Type B pancreatic cell (in vitro differentiated cells): ENCODE measurements at regions not wholly inside any gene's neighbourhood (a gene's known extent, or its start where the extent isn't known, plus 50 kb on each side); places are given as distances from the start of the nearest gene placed in this dataset.

ENCODE experiments used
- DNase-seq: peaks from one replicate; pipeline ENCODE4 v3.0.0; 2021; ENCODE audit warnings: mixed read lengths; ENCODE audit not compliant: unreplicated experiment; ENCODE audit errors: extremely low spot score
- H3K27ac Mint-ChIP-seq: 2 replicates; pipeline ENCODE4 v1.8.0; 2021; ENCODE audit warnings: mild to moderate bottlenecking, mixed read lengths
- H3K27me3 Mint-ChIP-seq: 2 replicates; pipeline ENCODE4 v1.8.0; 2021; ENCODE audit warnings: mixed read lengths
- H3K36me3 Mint-ChIP-seq: 2 replicates; pipeline ENCODE4 v1.8.0; 2021; ENCODE audit warnings: mixed read lengths
- H3K4me1 Mint-ChIP-seq: one replicate; pipeline ENCODE4 v1.8.0; 2021; ENCODE audit warnings: mixed read lengths; ENCODE audit not compliant: unreplicated experiment
- H3K4me3 Mint-ChIP-seq: 2 replicates; pipeline ENCODE4 v1.8.0; 2021; ENCODE audit warnings: mild to moderate bottlenecking, mixed read lengths
- H3K9me3 Mint-ChIP-seq: 2 replicates; pipeline ENCODE4 v1.8.0; 2021; ENCODE audit warnings: mixed read lengths
- TF ChIP-seq, protein P1 (sequence below): fragments of 200-600 bp; sonication (generic); conservative IDR thresholded peaks from 2 replicates; pipeline ENCODE4 v1.5.0; 2021; ENCODE audit warnings: antibody characterized with exemption, mild to moderate bottlenecking

DNA sequence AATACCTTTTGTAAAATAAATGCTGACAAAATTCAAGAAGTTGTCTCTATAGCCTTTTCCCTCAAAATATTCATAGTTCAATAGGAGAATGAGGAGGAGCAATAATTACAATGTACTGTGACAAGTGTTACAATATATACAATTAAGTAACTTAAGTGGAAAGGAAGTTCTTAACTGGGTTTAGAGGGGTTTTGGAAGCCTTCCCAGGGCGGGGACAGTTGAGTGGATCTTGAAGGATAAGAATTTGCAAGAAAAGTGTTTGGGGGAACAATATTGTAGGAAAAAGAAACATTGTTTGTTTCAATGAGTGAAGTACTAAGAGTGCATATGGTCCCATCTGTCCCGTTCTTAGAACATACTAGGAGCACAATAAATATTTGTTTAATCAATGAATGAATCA, 165.2 kb upstream of the PLSCR5 start:
- Mint-ChIP-seq H3K9me3 (peaks cover 16% of the 10 kb centered on the region), H3K27ac (no peak overlapping the region), H3K4me1 (peaks cover 9% of the 10 kb centered on the region), H3K4me3 (no peak overlapping the region), H3K27me3 (no peaks in the 10 kb centered on the region), H3K36me3 (no peaks in the 10 kb centered on the region)
- no peak for DNase-seq
- TF ChIP-seq, protein P1, sequence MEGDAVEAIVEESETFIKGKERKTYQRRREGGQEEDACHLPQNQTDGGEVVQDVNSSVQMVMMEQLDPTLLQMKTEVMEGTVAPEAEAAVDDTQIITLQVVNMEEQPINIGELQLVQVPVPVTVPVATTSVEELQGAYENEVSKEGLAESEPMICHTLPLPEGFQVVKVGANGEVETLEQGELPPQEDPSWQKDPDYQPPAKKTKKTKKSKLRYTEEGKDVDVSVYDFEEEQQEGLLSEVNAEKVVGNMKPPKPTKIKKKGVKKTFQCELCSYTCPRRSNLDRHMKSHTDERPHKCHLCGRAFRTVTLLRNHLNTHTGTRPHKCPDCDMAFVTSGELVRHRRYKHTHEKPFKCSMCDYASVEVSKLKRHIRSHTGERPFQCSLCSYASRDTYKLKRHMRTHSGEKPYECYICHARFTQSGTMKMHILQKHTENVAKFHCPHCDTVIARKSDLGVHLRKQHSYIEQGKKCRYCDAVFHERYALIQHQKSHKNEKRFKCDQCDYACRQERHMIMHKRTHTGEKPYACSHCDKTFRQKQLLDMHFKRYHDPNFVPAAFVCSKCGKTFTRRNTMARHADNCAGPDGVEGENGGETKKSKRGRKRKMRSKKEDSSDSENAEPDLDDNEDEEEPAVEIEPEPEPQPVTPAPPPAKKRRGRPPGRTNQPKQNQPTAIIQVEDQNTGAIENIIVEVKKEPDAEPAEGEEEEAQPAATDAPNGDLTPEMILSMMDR: no peak

DNA sequence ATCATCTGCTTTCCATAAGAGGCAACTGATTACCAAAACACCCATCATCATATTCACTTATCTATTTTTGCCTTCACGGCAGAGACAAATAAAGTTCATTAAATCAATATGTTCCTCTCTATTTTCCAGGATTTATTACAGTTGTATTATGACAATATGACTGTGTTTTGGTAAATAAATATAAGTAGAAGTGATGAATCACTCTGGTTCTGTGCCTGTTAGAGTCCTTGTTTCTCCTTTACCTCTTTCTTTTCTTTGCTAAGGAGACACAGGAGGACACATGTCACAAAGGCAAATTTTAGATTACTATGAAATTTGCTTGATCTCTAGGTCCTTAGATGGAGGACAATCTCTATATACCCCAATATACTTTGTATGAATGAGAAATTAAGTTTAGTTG, 152.6 kb upstream of the PLSCR5 start:
- Mint-ChIP-seq H3K9me3 (no peaks in the 10 kb centered on the region), H3K27me3 (no peaks in the 10 kb centered on the region), H3K36me3 (no peaks in the 10 kb centered on the region), H3K4me1 (no peaks in the 10 kb centered on the region), H3K4me3 (no peak overlapping the region), H3K27ac (no peak overlapping the region)
- DNase-seq: no peak
- TF ChIP-seq, protein P1: no peak

DNA sequence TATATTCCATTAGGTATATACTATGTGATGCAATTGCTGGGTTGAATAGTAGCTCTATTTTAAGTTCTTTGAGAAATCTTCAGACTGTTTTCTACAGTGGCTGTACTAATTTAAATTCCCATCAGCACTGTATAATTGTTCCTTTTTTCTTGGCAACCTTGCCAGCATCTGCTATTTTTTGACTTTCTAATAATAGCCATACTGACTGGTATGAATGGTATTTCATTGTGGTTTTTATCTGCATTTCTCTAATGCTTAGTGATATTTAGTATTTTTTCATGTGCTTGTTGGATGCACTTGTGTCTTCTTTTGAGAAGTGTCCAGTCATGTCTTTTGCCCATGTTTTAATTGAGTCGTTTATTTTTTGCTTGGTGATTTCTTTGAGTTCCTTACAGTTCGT, 145.1 kb upstream of the PLSCR5 start:
- Mint-ChIP-seq H3K27ac (no peak overlapping the region), H3K27me3 (no peaks in the 10 kb centered on the region), H3K4me1 (peaks cover 6% of the 10 kb centered on the region), H3K36me3 (no peaks in the 10 kb centered on the region), H3K4me3 (no peak overlapping the region), H3K9me3 (no peaks in the 10 kb centered on the region)
- TF ChIP-seq, protein P1: no peak
- DNase-seq: no peak

DNA sequence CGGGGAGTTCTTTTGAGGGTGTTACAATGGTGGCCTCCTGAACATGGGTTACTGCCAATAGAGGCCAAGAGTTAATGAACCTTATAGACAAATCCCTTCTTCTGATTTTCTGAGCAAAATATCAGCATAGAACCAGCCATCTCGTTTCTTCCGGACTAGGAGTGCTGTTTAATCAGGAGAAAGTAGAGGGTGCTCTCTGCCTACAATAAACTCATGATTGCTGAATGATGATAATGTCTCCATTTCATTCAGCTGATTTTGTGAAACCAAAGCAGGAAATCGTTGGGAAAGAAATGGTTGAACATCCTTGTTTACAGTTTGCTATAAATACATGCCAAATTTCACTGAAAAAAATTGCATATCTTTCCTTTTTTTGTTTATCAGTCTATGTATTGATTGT, 142.8 kb upstream of the PLSCR5 start:
- Mint-ChIP-seq H3K27ac (no peak overlapping the region), H3K27me3 (no peaks in the 10 kb centered on the region), H3K4me1 (peaks cover 6% of the 10 kb centered on the region), H3K9me3 (peaks cover 4% of the 10 kb centered on the region), H3K36me3 (no peaks in the 10 kb centered on the region), H3K4me3 (no peak overlapping the region)
- TF ChIP-seq, protein P1: peak; percentile 47
- DNase-seq: no peak

DNA sequence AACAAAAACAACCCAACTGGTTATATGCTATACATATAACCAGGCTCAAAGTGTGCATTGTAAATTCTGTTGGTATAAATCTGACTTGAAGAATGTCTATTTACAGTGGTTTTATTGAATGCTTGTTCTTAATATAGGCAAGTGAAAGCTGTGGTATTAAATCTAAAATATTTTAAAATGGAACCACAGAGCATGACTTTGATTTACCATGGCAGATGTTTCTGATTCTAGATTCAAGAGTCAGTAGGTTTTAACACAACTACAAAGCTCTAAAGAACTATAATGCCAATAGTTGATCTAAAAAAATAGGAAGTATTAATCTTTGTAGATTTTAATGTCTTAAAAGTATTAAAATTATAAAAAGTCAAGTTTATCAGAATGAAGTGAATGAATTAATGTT, 141.9 kb upstream of the PLSCR5 start:
- Mint-ChIP-seq H3K27me3 (no peaks in the 10 kb centered on the region), H3K9me3 (peaks cover 4% of the 10 kb centered on the region), H3K36me3 (no peaks in the 10 kb centered on the region), H3K4me3 (no peak overlapping the region), H3K4me1 (peaks cover 6% of the 10 kb centered on the region), H3K27ac (no peak overlapping the region)
- no peak for DNase-seq
- TF ChIP-seq, protein P1: no peak

DNA sequence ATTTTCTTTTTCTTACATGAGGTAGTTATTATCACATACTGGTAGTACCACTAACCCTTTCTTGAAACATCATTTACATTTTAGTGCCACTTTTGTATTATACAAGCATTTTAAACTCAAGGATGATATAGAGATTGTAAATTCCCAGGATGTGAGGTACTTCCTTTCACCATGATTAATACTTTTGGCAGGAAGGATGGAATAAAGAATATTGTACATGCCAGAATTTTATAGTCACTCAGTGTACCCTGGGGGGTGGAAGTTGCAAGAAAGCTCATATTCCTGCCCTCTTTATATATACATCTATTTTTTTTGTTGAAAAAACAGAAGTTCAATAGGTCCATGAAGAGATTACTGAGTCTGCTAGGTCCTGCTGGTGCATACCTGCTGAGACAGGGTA, 141.0 kb upstream of the PLSCR5 start:
- H3K27ac Mint-ChIP-seq: no peak overlapping the region
- no peak overlapping the region for H3K4me3 Mint-ChIP-seq
- peaks cover 4% of the 10 kb centered on the region for H3K9me3 Mint-ChIP-seq
- H3K27me3 Mint-ChIP-seq: no peaks in the 10 kb centered on the region
- peaks cover 6% of the 10 kb centered on the region for H3K4me1 Mint-ChIP-seq
- TF ChIP-seq, protein P1: no peak
- no peak for DNase-seq
- no peaks in the 10 kb centered on the region for H3K36me3 Mint-ChIP-seq
